ENCODE measurements at regions not wholly inside any gene's neighbourhood (a gene's known extent, or its start where the extent isn't known, plus 50 kb on each side); places are given as distances from the start of the nearest gene placed in this dataset.

- DNase-seq (ENCODE audit: low spot score) = no peak
These were observed 311.0 kb downstream of the CENPC start for GRCh38 chr4:67234296-67234695.

GRCh38 chr4:67229148-67229547 lies 316.2 kb downstream of the CENPC start:
- DNase-seq (ENCODE audit: low spot score) = no peak

GRCh38 chr4:67220861-67221260 lies 324.4 kb downstream of the CENPC start:
- DNase-seq (ENCODE audit: low spot score) = no peak

GRCh38 chr4:67218883-67219282 lies 326.4 kb downstream of the CENPC start:
- DNase-seq (ENCODE audit: low spot score) = no peak

- no peak for DNase-seq (ENCODE audit: low spot score)
These were observed 337.3 kb downstream of the CENPC start for GRCh38 chr4:67207941-67208441.

- no peak for DNase-seq (ENCODE audit: low spot score)
These were observed 340.9 kb downstream of the CENPC start for GRCh38 chr4:67204441-67204840.

- DNase-seq (ENCODE audit: low spot score) = no peak
These were observed 344.0 kb downstream of the CENPC start for GRCh38 chr4:67201334-67201733.

GRCh38 chr4:67198727-67199126 lies 346.6 kb downstream of the CENPC start:
- DNase-seq (ENCODE audit: low spot score) = no peak

- DNase-seq (ENCODE audit: low spot score) = no peak
These were observed 377.5 kb downstream of the CENPC start for GRCh38 chr4:67167849-67168248.

GRCh38 chr4:67162690-67163089 lies 382.6 kb downstream of the CENPC start:
- DNase-seq (ENCODE audit: low spot score) = no peak

- no peak for DNase-seq (ENCODE audit: low spot score)
These were observed 384.0 kb downstream of the CENPC start for GRCh38 chr4:67161311-67161710.

- DNase-seq (ENCODE audit: low spot score) = no peak
These were observed 384.9 kb downstream of the CENPC start for GRCh38 chr4:67160394-67160793.

- no peak for DNase-seq (ENCODE audit: low spot score)
These were observed 386.6 kb downstream of the CENPC start for GRCh38 chr4:67158666-67159065.

- DNase-seq (ENCODE audit: low spot score) = no peak
These were observed 392.3 kb downstream of the CENPC start for GRCh38 chr4:67152976-67153375.

- DNase-seq (ENCODE audit: low spot score) = no peak
These were observed 393.6 kb downstream of the CENPC start for GRCh38 chr4:67151376-67152343.

- no peak for DNase-seq (ENCODE audit: low spot score)
These were observed 403.7 kb downstream of the CENPC start for GRCh38 chr4:67141586-67141985.

GRCh38 chr4:67134616-67135015 lies 410.7 kb downstream of the CENPC start:
- no peak for DNase-seq (ENCODE audit: low spot score)

- DNase-seq (ENCODE audit: low spot score) = no peak
These were observed 412.1 kb downstream of the CENPC start for GRCh38 chr4:67133162-67133561.

GRCh38 chr4:67131224-67131623 lies 414.1 kb downstream of the CENPC start:
- DNase-seq (ENCODE audit: low spot score) = no peak

GRCh38 chr4:67130411-67130810 lies 414.9 kb downstream of the CENPC start:
- no peak for DNase-seq (ENCODE audit: low spot score)

GRCh38 chr4:67126570-67126969 lies 418.7 kb downstream of the CENPC start:
- DNase-seq (ENCODE audit: low spot score) = no peak

GRCh38 chr4:67125636-67126514 lies 419.4 kb downstream of the CENPC start:
- no peak for DNase-seq (ENCODE audit: low spot score)

Data from mucosa of gallbladder (tissue), 1 donor.